GM12872 (cell line): ENCODE measurements at regions not wholly inside any gene's neighbourhood (a gene's known extent, or its start where the extent isn't known, plus 50 kb on each side); places are given as distances from the start of the nearest gene placed in this dataset.

Experiments used
- TF ChIP-seq, protein P1 (sequence below): IDR thresholded peaks from 3 replicates; pipeline ENCODE4 v1.5.1; 2011; ENCODE audit warnings: low read depth, mild to moderate bottlenecking, low read length, moderate library complexity; ENCODE audit not compliant: insufficient read depth

DNA sequence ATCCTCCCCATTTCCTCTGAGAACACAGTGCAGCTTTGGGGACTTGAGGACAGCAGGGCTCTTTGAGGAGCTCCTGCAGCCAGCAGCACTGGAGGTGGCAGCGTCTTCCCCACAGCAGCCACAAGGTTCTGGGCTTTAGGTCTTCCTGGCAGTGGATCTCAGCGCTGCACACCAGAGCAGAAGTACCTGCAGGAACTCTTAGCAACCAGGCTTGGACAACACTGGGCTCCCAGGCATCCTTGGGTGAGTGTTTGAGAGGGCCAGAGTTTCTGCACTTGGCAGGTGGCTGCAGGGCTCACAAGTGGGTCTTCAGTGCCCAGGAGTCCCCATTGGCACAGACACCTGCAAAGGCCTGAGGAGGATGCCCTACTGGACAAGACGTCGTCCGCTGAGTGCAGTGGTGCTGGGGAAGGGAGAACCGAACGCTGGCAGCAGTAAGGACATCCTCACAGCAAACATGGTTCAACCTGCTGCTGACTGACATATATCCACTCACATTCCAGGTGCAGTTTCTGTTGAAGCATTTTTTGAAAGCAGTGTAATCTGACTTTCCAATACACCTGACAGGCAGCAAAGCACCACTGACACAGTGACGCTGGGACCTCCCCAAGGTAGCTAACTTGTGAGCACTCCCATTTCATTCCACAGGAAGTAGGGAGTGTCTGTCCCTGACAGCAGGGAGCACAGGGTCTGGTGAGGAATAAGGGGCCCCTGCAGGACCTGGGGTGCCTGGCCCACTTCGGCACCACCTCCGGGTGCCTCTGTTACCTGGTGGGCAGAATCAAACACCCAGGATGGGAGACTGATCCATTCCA is 149.9 kb upstream of the COPS8 start:
- TF ChIP-seq, protein P1, sequence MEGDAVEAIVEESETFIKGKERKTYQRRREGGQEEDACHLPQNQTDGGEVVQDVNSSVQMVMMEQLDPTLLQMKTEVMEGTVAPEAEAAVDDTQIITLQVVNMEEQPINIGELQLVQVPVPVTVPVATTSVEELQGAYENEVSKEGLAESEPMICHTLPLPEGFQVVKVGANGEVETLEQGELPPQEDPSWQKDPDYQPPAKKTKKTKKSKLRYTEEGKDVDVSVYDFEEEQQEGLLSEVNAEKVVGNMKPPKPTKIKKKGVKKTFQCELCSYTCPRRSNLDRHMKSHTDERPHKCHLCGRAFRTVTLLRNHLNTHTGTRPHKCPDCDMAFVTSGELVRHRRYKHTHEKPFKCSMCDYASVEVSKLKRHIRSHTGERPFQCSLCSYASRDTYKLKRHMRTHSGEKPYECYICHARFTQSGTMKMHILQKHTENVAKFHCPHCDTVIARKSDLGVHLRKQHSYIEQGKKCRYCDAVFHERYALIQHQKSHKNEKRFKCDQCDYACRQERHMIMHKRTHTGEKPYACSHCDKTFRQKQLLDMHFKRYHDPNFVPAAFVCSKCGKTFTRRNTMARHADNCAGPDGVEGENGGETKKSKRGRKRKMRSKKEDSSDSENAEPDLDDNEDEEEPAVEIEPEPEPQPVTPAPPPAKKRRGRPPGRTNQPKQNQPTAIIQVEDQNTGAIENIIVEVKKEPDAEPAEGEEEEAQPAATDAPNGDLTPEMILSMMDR = no peak

- TF ChIP-seq, protein P1 = no peak
These were observed 149.2 kb upstream of the COPS8 start for GRCh38 chr2:236936446-236936940.

DNA sequence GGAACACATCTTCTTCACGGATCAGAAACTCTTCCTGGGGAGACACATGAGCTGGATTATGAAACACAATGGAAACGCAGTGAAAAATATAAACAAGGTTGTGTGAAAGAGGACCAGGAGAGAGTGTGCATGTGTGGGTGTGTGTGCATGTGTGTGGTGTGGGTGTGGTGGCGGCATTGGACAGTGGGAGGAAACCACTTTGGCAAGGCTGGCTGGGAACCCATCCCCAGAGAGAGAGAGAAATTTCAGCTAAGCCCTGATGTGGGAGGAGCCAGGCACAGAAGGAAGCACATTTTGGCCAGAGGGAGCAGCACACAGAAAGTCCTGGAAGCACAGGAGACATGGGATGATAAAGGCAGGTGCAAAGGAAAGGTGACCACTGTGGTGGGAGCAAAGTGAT is 147.6 kb upstream of the COPS8 start:
- TF ChIP-seq, protein P1 = no peak

- TF ChIP-seq, protein P1 = no peak
These were observed 146.4 kb upstream of the COPS8 start for GRCh38 chr2:236939271-236939670.

- TF ChIP-seq, protein P1 = no peak
These were observed 145.9 kb upstream of the COPS8 start for GRCh38 chr2:236939721-236940231.

DNA sequence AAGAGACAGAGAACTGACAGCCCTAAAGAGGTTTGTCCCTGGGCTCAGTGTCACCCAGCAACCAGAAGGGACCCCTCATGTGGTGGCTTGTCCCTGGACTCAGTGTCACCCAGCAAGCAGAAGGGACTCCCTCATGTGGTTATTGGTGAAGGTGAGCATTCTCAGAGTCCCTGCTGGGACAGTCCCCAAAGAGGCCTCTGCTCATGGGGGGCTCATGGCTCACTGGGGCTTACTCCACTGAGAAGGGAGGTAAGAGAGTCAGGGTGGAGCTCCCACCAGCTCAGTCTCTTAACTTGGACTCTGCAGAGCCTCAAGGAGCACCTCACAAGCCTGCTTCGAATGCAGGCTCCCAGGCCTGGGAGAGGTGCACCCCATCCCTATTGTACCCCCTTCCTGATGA is 145.2 kb upstream of the COPS8 start:
- TF ChIP-seq, protein P1 = no peak

DNA sequence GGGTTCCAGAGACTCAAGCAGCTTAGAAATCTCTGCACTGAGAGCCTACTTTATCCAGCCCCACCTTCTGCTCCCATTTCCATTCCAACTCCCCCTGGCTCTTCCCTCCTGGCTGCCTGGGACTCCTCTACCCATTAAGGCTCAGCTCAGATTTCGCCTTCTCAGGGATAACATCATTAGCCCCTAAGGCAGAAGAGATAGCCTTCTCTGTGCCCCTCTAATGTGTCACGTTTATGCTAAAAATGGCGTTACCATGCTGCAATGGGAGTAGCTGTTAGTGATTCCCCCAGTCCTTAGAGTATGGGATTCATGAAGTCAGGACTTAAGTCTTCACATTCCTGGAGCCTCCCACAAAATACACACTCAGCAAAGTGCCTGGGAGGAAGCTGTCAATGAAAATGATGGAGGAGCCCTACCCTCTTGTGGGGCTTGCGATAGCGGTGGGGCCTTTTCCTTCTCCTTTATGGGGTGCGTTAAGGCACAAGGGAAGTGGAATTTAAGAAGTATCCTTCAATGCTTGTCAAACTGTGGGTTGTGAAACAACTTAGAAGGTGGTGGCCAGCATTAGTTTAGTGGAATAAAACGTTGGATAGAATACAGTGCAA is 144.7 kb upstream of the COPS8 start:
- TF ChIP-seq, protein P1 = no peak
